HG03064 (cell line): ENCODE measurements at regions not wholly inside any gene's neighbourhood (a gene's known extent, or its start where the extent isn't known, plus 50 kb on each side); places are given as distances from the start of the nearest gene placed in this dataset.
"Not testable (repeated sequence)": the region's sequence is repeated elsewhere in the genome, so short reads cannot be mapped to it uniquely, and the experiment has no call there.

Experiments
- ATAC-seq: cut with Tn5 transposase; IDR thresholded peaks from one replicate; pipeline ENCODE4 v1.9.1; 2021; ENCODE audit warnings: low read depth; ENCODE audit not compliant: unreplicated experiment

- ATAC-seq, result no peak
These were observed 350.8 kb downstream of the DNAJB9 start for GRCh38 chr7:108920490-108920889.

- not testable (repeated sequence) for ATAC-seq
These were observed 373.4 kb downstream of the DNAJB9 start for GRCh38 chr7:108943048-108943447.

- ATAC-seq, result no peak
These were observed 377.9 kb downstream of the DNAJB9 start for GRCh38 chr7:108947526-108947925.

- ATAC-seq, result no peak
These were observed 402.3 kb downstream of the DNAJB9 start for GRCh38 chr7:108972004-108972403.

GRCh38 chr7:108973075-108973474, 403.4 kb downstream of the DNAJB9 start:
- ATAC-seq, result no peak

- no peak for ATAC-seq
These were observed 405.0 kb downstream of the DNAJB9 start for GRCh38 chr7:108974641-108975040.

GRCh38 chr7:108985037-108985436, 415.4 kb downstream of the DNAJB9 start:
- no peak for ATAC-seq

GRCh38 chr7:108989319-108989718, 419.6 kb downstream of the DNAJB9 start:
- ATAC-seq, result no peak

GRCh38 chr7:108997480-108997879, 427.8 kb downstream of the DNAJB9 start:
- no peak for ATAC-seq

GRCh38 chr7:109003742-109004141, 434.1 kb downstream of the DNAJB9 start:
- ATAC-seq, result no peak

- ATAC-seq, result no peak
These were observed 440.0 kb downstream of the DNAJB9 start for GRCh38 chr7:109009636-109010035.

- no peak for ATAC-seq
These were observed 450.6 kb downstream of the DNAJB9 start for GRCh38 chr7:109020251-109020650.

- ATAC-seq, result no peak
These were observed 451.7 kb downstream of the DNAJB9 start for GRCh38 chr7:109021390-109021789.

GRCh38 chr7:109029866-109030265, 460.2 kb downstream of the DNAJB9 start:
- ATAC-seq, result no peak

GRCh38 chr7:109044691-109045090, 475.0 kb downstream of the DNAJB9 start:
- ATAC-seq, result no peak

- no peak for ATAC-seq
These were observed 479.7 kb downstream of the DNAJB9 start for GRCh38 chr7:109049366-109049765.

GRCh38 chr7:109059089-109059488, 489.4 kb downstream of the DNAJB9 start:
- ATAC-seq, result no peak

- ATAC-seq, result no peak
These were observed 493.1 kb downstream of the DNAJB9 start for GRCh38 chr7:109062798-109063197.

- no peak for ATAC-seq
These were observed 503.9 kb downstream of the DNAJB9 start for GRCh38 chr7:109073543-109073942.

- no peak for ATAC-seq
These were observed 506.8 kb downstream of the DNAJB9 start for GRCh38 chr7:109076396-109076972.

GRCh38 chr7:109091042-109091441, 521.4 kb downstream of the DNAJB9 start:
- no peak for ATAC-seq

GRCh38 chr7:109092268-109092667, 522.6 kb downstream of the DNAJB9 start:
- no peak for ATAC-seq

GRCh38 chr7:109101332-109101731, 531.7 kb downstream of the DNAJB9 start:
- ATAC-seq, result no peak
